ENCODE measurements at regions not wholly inside any gene's neighbourhood (a gene's known extent, or its start where the extent isn't known, plus 50 kb on each side); places are given as distances from the start of the nearest gene placed in this dataset.

DNA sequence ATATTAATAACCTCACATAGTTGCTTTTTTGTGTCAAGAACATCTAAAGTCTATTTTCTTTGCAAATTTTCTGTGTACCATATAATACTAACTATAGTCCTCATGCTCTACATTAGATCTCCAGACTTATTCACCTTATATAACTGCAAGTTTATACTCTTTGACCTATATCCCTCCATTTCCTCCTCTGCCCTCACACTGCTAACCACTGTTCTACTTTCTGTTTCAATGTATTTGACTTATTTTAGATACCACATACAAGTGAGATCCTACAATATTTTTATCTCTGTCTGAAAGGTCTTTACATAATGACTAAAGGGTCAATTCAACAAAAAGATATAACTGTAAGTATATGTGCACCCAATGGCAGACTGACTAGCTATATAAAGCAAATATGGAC is 789.7 kb upstream of the ZNF608 start:
- no peaks in the 10 kb centered on the region for H3K4me1 Mint-ChIP-seq
- H3K9me3 Mint-ChIP-seq: peaks cover 44% of the 10 kb centered on the region
- no peak overlapping the region for H3K27ac Mint-ChIP-seq
- TF ChIP-seq, protein P1, sequence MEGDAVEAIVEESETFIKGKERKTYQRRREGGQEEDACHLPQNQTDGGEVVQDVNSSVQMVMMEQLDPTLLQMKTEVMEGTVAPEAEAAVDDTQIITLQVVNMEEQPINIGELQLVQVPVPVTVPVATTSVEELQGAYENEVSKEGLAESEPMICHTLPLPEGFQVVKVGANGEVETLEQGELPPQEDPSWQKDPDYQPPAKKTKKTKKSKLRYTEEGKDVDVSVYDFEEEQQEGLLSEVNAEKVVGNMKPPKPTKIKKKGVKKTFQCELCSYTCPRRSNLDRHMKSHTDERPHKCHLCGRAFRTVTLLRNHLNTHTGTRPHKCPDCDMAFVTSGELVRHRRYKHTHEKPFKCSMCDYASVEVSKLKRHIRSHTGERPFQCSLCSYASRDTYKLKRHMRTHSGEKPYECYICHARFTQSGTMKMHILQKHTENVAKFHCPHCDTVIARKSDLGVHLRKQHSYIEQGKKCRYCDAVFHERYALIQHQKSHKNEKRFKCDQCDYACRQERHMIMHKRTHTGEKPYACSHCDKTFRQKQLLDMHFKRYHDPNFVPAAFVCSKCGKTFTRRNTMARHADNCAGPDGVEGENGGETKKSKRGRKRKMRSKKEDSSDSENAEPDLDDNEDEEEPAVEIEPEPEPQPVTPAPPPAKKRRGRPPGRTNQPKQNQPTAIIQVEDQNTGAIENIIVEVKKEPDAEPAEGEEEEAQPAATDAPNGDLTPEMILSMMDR (IDR thresholded peaks at IDR 0.05; ENCODE audit: unreplicated experiment): no peak
- no peaks in the 10 kb centered on the region for H3K27me3 Mint-ChIP-seq (ENCODE audit: low read depth)
- no peak overlapping the region for H3K4me3 Mint-ChIP-seq
- H3K36me3 Mint-ChIP-seq: peaks cover 14% of the 10 kb centered on the region
- DNase-seq (ENCODE audit: low spot score in 2 of 2, unreplicated experiment in 2 of 2): no peak

DNA sequence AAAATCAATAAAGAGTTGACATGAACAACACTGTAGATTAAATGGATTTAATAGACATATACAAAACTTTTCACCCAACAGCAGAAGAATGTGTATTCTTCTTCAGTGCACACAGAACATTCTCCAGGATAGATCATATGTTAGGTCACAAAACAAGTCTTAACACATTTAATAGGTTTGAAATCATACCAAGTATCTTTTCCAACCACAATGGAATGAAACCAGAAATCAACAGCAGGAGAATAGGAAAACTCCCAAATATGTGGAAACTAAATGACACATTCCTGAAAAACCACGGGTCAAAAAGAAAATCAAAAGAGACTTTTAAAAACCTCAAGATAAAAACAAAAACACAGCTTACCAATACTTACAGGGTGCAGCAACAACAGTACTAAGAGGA is 790.1 kb upstream of the ZNF608 start:
- H3K9me3 Mint-ChIP-seq: peaks cover 44% of the 10 kb centered on the region
- H3K4me3 Mint-ChIP-seq: no peak overlapping the region
- H3K27me3 Mint-ChIP-seq (ENCODE audit: low read depth): no peaks in the 10 kb centered on the region
- DNase-seq (ENCODE audit: low spot score in 2 of 2, unreplicated experiment in 2 of 2): no peak
- TF ChIP-seq, protein P1 (IDR thresholded peaks at IDR 0.05; ENCODE audit: unreplicated experiment): no peak
- H3K4me1 Mint-ChIP-seq: no peaks in the 10 kb centered on the region
- peaks cover 14% of the 10 kb centered on the region for H3K36me3 Mint-ChIP-seq
- H3K27ac Mint-ChIP-seq: no peak overlapping the region

DNA sequence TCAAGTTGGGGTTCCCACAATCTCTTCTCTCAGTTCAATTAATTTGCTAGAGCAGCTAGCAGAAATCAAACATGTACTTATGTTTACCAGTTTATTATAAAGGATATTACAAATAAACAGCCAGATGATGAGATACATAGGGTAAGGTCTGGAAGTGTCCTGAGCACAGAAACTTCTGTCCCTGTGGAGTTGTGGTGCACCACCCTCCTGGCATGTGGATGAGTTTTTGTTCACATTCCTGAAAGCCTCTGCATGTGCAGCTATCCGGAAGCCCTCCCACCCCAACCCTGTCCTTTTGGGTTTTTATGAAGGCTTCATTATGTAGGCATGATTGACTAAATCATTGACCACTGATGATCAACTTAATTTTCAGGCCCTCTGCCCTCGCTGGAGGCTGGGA is 791.2 kb upstream of the ZNF608 start:
- Mint-ChIP-seq H3K9me3 (peaks cover 44% of the 10 kb centered on the region), H3K27ac (no peak overlapping the region), H3K27me3 (ENCODE audit: low read depth) (no peaks in the 10 kb centered on the region), H3K36me3 (peaks cover 14% of the 10 kb centered on the region), H3K4me3 (no peak overlapping the region), H3K4me1 (no peaks in the 10 kb centered on the region)
- TF ChIP-seq, protein P1 (IDR thresholded peaks at IDR 0.05; ENCODE audit: unreplicated experiment): no peak
- DNase-seq (ENCODE audit: low spot score in 2 of 2, unreplicated experiment in 2 of 2): no peak

DNA sequence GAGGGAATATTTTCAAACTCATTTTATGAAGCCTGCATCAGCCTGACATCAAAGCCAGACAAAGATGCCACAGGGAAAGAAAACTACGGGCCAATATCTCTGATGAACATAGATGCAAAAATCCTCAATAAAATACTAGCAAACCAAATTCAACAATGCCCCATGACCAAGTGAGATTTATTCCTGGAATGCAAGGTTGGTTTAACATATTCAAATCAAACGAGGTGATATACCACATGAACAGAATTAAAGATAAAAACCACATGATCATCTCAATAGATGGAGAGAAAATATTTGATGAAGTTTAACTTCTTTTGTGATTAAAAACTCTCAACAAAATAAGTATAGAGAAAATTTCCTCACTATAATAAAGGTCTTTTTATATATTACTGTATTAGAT is 792.0 kb upstream of the ZNF608 start:
- no peak overlapping the region for H3K4me3 Mint-ChIP-seq
- H3K27ac Mint-ChIP-seq: no peak overlapping the region
- H3K36me3 Mint-ChIP-seq: peaks cover 11% of the 10 kb centered on the region
- H3K27me3 Mint-ChIP-seq (ENCODE audit: low read depth): no peaks in the 10 kb centered on the region
- no peak for DNase-seq (ENCODE audit: low spot score in 2 of 2, unreplicated experiment in 2 of 2)
- no peaks in the 10 kb centered on the region for H3K4me1 Mint-ChIP-seq
- TF ChIP-seq, protein P1 (IDR thresholded peaks at IDR 0.05; ENCODE audit: unreplicated experiment): no peak
- H3K9me3 Mint-ChIP-seq: peaks cover 37% of the 10 kb centered on the region

DNA sequence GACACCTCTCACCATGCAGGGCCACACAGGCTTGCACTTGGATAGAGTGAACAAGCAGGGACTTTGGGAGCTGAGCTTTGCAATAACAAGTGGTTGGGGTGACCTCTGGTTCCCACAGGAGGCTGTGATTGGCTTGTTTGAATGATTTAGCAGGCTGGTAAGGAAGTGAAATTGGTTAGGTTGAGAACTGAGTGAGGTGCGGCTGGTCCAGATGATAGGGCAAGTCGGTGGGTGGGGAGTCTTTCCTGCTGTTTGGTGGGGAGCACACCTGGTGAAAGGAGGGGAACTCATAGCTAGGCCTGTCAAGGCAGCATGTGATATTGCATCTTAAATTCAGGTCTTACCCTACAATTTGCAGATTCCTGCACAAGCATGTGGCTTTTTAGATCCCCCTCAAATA is 794.6 kb upstream of the ZNF608 start:
- Mint-ChIP-seq H3K4me3 (no peak overlapping the region), H3K36me3 (peaks cover 7% of the 10 kb centered on the region), H3K27ac (no peak overlapping the region), H3K27me3 (ENCODE audit: low read depth) (no peaks in the 10 kb centered on the region), H3K4me1 (no peaks in the 10 kb centered on the region), H3K9me3 (peaks cover 26% of the 10 kb centered on the region)
- TF ChIP-seq, protein P1 (IDR thresholded peaks at IDR 0.05; ENCODE audit: unreplicated experiment): no peak
- no peak for DNase-seq (ENCODE audit: low spot score in 2 of 2, unreplicated experiment in 2 of 2)

DNA sequence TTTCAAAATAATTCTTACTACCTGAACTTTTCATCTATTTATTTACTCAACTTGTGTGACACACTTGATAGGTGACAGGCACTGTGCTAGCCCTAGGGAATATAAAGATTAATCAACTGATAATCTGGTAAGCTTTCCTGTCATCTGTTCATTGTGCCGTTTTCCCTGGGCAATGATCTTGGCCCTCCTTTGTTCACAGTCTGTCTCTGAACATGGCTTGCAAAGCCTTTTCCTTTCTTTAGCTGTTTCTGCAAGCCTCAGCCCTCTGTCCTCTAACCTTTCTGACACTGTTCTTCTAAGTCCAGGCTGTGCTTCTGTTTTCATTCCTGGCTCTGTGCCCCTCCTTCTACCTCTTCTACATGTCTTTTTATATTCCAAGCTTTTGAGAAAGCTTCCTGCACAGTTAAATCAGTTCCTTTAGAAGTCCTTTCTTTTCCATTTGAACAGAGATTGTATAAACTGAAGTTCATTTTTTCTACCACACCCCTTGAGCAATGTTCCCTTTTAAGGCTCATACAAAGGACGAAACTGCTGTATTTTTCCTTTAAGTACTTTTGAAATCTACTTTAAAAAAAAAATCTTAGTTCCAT is 803.0 kb upstream of the ZNF608 start:
- no peaks in the 10 kb centered on the region for H3K9me3 Mint-ChIP-seq
- no peaks in the 10 kb centered on the region for H3K36me3 Mint-ChIP-seq
- H3K4me3 Mint-ChIP-seq: no peak overlapping the region
- H3K4me1 Mint-ChIP-seq: peaks cover 31% of the 10 kb centered on the region
- TF ChIP-seq, protein P1 (IDR thresholded peaks at IDR 0.05; ENCODE audit: unreplicated experiment): no peak
- no peak for DNase-seq (ENCODE audit: low spot score in 2 of 2, unreplicated experiment in 2 of 2)
- H3K27me3 Mint-ChIP-seq (ENCODE audit: low read depth): peaks cover 3% of the 10 kb centered on the region
- peak overlapping the region; percentile 5 for H3K27ac Mint-ChIP-seq
